Panc1 (cell line): ENCODE measurements at regions not wholly inside any gene's neighbourhood (a gene's known extent, or its start where the extent isn't known, plus 50 kb on each side); places are given as distances from the start of the nearest gene placed in this dataset.
A peak's percentile ranks its signal among the peaks of the same experiment; 100 is the strongest.

Experiments used
- ATAC-seq: fragments of 200-7000 bp; cut with Tn5 transposase; 2 replicates; pipeline ENCODE4 v1.9.1; 2020; ENCODE audit warnings: mild to moderate bottlenecking, moderate library complexity
- BruUV-seq: library from RNA; stranded (reverse); fragments of 400-500 nt; replicated peaks from 2 replicates; lab custom pipeline; 2021; lab: Mats Ljungman, UMichigan
- CTCF ChIA-PET: fragments of 300-600 bp; sonication (Branson Sonifier 250); formaldehyde crosslinking; loops from one replicate; lab custom pipeline; 2022; ENCODE audit warnings: antibody characterized with exemption; lab: Charles Lee
- POLR2A ChIA-PET: fragments of 300-600 bp; sonication (Branson Sonifier 250); formaldehyde crosslinking; loops from one replicate; lab custom pipeline; 2022; ENCODE audit warnings: antibody characterized with exemption; lab: Charles Lee
- DNase-seq: peaks from one replicate; pipeline ENCODE4 v3.0.0-alpha.2; 2010; ENCODE audit warnings: low read depth, low spot score
- H3K27ac ChIP-seq: 2 replicates; pipeline ENCODE4 v1.5.1; 2011; ENCODE audit warnings: mild to moderate bottlenecking, low read length, inconsistent platforms
- H3K27me3 ChIP-seq: fragments of 200-500 bp; sonication (Bioruptor generic); 2 replicates; pipeline ENCODE4 v1.6.0; 2014; ENCODE audit warnings: low read length, inconsistent platforms; ENCODE audit not compliant: control insufficient read depth, insufficient read depth
- H3K36me3 ChIP-seq: fragments of 200-500 bp; sonication (Bioruptor generic); 2 replicates; pipeline ENCODE4 v1.5.1; 2014; ENCODE audit warnings: inconsistent platforms, mild to moderate bottlenecking, low read length, moderate library complexity; ENCODE audit not compliant: control insufficient read depth, insufficient read depth
- H3K4me1 ChIP-seq: 2 replicates; pipeline ENCODE4 v1.5.1; 2011; ENCODE audit warnings: inconsistent platforms, mild to moderate bottlenecking, low read length, moderate library complexity; ENCODE audit not compliant: control insufficient read depth, insufficient read depth
- H3K4me3 ChIP-seq, 2 experiments: 2 replicates each; pipeline ENCODE4 v1.5.1; 2011 to 2012; ENCODE audit warnings: low read depth in 2 of 2, low read length in 2 of 2, mild to moderate bottlenecking in 2 of 2, inconsistent platforms in 1 of 2, moderate library complexity in 1 of 2
- H3K9me3 ChIP-seq: fragments of 200-500 bp; sonication (Bioruptor generic); 2 replicates; pipeline ENCODE4 v1.5.1; 2014; ENCODE audit warnings: low read depth, mild to moderate bottlenecking, inconsistent platforms, low read length, moderate library complexity; ENCODE audit not compliant: control insufficient read depth, insufficient read depth
- CTCF ChIP-seq: fragments of 450-650 bp; IDR thresholded peaks from 2 replicates; pipeline ENCODE4 v1.5.1; 2017; ENCODE audit warnings: mild to moderate bottlenecking
- POLR2AphosphoS5 ChIP-seq: IDR thresholded peaks from 2 replicates; pipeline ENCODE4 v1.6.1; 2012; ENCODE audit warnings: mild to moderate bottlenecking, low read depth, low read length, moderate library complexity
- REST ChIP-seq, 2 experiments: IDR thresholded peaks; 2 replicates each; pipeline ENCODE4 v1.6.1; 2011 to 2012; ENCODE audit warnings: low read depth in 2 of 2, control low read depth in 1 of 2, low read length in 1 of 2, mild to moderate bottlenecking in 1 of 2, moderate library complexity in 1 of 2; ENCODE audit not compliant: insufficient read depth in 1 of 2
- SIN3A ChIP-seq: IDR thresholded peaks from 2 replicates; pipeline ENCODE4 v1.6.1; 2012; ENCODE audit warnings: low read depth, mild to moderate bottlenecking, low read length, moderate library complexity, borderline replicate concordance; ENCODE audit not compliant: insufficient read depth
- TCF7L2 ChIP-seq: IDR thresholded peaks from 2 replicates; pipeline ENCODE4 v1.6.1; 2011; ENCODE audit warnings: mild to moderate bottlenecking, low read depth, low read length, inconsistent platforms
- in situ Hi-C: cut with HindIII; loops from 2 replicates; pipeline ENCODE4 v1.10.0; 2016; ENCODE audit warnings: low sequenced_read_pairs, low pct_unique_long_range_greater_than_20kb
- intact Hi-C: fragments of 100-400 bp; cut with micrococcal nuclease; formaldehyde crosslinking; loops from one replicate; pipeline ENCODE4 v1.10.0; 2022; ENCODE audit not compliant: unreplicated experiment

DNA sequence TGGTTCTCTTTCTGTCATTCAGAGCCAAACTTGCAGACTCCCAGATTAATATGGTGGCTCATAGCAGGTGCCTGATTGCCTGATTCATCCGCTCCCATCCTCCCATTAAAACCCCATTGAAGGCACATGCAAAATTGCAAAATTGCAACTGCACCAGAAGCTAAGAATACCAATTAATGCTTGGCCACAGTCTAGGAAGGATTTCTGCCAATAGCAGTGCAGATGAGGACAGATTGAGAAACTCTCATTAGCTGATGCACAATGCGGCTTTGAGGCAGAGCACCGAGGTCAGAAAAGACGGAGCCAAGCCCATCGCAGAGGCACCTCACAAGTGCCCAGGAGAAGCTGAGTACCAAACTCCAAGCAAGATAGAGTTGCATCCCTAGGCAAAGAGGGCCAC is 172.8 kb downstream of the ARL4C start:
- CTCF ChIA-PET = no interaction called here
- Histone ChIP-seq H3K27me3 (no peaks in the 10 kb centered on the region), H3K9me3 (no peaks in the 10 kb centered on the region), H3K27ac (peak overlapping the region; percentile 67), H3K4me1 (no peaks in the 10 kb centered on the region), H3K36me3 (no peaks in the 10 kb centered on the region), H3K4me3 (no peak overlapping the region)
- intact Hi-C loops (no loop called here), in situ Hi-C loops (no loop called here)
- no peak for TF ChIP-seq TCF7L2
- no peak for TF ChIP-seq POLR2AphosphoS5
- no peak for TF ChIP-seq REST (IDR thresholded peaks at IDR 0.05; ENCODE audit: insufficient read depth in 1 of 2, low read depth in 2 of 2, low read length in 1 of 2)
- TF ChIP-seq CTCF = no peak
- TF ChIP-seq SIN3A = no peak
- no TSS peak for BruUV-seq
- POLR2A ChIA-PET = no interaction called here
- ATAC-seq (no peak), DNase-seq (no peak)

GRCh38 chr2:234322766-234323465 is 174.0 kb downstream of the ARL4C start:
- ChIA-PET POLR2A (no interaction called here), CTCF (no interaction called here)
- H3K27ac ChIP-seq = peak overlapping the region; percentile 67; the same call in 1 of the 2 replicates
- H3K36me3 ChIP-seq = no peaks in the 10 kb centered on the region
- no peak for TF ChIP-seq SIN3A
- TF ChIP-seq CTCF = no peak
- TF ChIP-seq POLR2AphosphoS5 = no peak
- no peak for TF ChIP-seq TCF7L2
- no peak for TF ChIP-seq REST (IDR thresholded peaks at IDR 0.05; ENCODE audit: insufficient read depth in 1 of 2, low read depth in 2 of 2, low read length in 1 of 2)
- H3K27me3 ChIP-seq = no peaks in the 10 kb centered on the region
- no peak for ATAC-seq
- no peaks in the 10 kb centered on the region for H3K9me3 ChIP-seq
- intact Hi-C loops = no loop called here
- in situ Hi-C loops = no loop called here
- H3K4me3 ChIP-seq = no peak overlapping the region
- no peaks in the 10 kb centered on the region for H3K4me1 ChIP-seq
- no peak for DNase-seq
- BruUV-seq = no TSS peak
